HG02973 (cell line): ENCODE measurements at regions not wholly inside any gene's neighbourhood (a gene's known extent, or its start where the extent isn't known, plus 50 kb on each side); places are given as distances from the start of the nearest gene placed in this dataset.
"Not testable (repeated sequence)": the region's sequence is repeated elsewhere in the genome, so short reads cannot be mapped to it uniquely, and the experiment has no call there.

Experiments
- ATAC-seq: cut with Tn5 transposase; IDR thresholded peaks from one replicate; pipeline ENCODE4 v1.9.1; 2021; ENCODE audit warnings: moderate library complexity; ENCODE audit not compliant: unreplicated experiment

GRCh38 chr18:54433368-54433767 is 75.7 kb downstream of the C18orf54 start:
- ATAC-seq: no peak

- no peak for ATAC-seq
These were observed 76.2 kb downstream of the C18orf54 start for GRCh38 chr18:54433857-54434256.

DNA sequence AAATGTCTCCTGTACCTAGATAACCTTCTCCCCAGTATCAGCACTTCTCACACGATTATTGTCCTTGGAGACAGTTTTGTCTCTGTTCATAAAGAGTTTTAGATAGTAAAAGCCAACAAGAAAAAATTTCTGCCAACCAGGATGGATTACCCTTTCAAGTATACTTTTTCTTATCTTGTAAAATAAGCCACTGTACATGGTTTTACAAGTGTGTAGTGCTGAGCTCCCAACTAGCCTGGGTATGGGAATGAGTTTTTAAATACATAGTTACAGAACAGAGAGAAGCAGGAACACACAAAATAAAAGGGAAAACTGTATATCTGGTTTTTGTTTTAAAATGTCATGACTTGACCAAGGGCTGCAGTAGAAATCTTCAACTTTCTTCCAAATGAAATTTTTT is 76.7 kb downstream of the C18orf54 start:
- no peak for ATAC-seq

DNA sequence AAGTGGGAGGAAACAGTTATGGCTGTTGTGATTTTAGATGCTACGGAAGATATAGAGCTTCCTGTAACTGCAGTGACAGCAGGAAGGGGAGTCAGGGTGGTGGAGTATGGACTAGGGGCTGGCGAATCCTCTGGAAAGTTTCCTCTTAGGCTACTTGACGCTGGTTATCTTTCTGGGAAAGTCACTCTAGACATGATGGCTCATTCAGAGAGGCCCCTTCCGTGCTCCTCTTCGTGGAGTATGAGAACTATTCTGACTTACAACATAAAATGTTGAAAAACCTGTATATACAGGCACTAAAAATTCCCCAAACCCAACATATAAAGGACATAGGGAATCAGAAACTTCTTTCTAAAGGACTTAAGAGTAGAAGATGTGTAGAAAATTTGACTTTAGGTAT is 78.8 kb downstream of the C18orf54 start:
- ATAC-seq: no peak

GRCh38 chr18:54440292-54440691 is 82.6 kb downstream of the C18orf54 start:
- no peak for ATAC-seq

DNA sequence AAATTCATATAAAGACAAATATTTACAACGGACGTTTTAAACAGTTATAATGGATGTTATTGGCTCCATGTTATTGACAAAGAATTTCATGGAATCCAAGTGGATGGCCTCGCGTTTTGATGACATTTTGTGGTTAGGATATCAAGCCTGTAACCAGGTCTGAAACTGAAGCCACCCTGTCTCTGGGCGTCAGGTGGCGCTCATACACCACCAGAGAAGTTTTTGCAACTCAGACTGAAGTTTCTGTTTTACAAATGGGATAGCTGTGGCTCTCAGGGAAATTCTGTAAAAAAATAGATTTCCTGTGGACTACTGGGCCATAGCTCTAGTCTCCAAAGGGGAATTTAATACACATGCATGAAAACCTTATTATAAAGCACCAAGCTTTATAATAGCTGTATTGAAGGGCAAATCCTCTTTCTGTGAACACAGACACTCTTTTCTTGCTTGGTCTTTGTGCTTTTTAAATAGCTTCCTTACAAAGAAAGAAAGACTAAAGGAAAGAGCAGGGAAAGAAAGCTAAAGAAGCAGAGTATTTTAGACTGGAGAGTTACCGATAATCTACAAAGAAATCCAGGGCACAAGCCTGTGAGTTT is 86.7 kb downstream of the C18orf54 start:
- ATAC-seq: peak; percentile 88

GRCh38 chr18:54453996-54454395 is 96.3 kb downstream of the C18orf54 start:
- ATAC-seq: no peak

- no peak for ATAC-seq
These were observed 107.8 kb downstream of the C18orf54 start for GRCh38 chr18:54465502-54465901.

GRCh38 chr18:54466248-54467005 is 108.7 kb downstream of the C18orf54 start:
- no peak for ATAC-seq

DNA sequence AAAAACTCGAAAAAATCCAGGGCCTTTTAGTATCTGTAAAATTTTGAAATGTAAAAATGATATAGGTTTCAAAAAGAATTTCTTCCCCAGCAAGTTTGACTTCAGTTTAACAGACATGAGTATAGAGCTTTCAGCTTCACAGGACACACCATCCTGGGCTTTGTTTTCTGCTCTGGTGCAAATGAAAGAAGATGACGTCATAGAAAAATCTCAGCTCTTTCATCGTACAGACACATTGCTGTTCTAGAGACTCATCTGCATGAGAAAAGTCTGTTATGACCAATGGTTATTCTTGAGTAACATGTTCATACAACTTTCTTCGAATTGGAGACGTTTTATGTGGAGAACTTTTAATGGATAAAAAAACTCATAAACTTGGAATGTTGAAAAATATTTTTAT is 111.7 kb upstream of the DYNAP start:
- no peak for ATAC-seq

DNA sequence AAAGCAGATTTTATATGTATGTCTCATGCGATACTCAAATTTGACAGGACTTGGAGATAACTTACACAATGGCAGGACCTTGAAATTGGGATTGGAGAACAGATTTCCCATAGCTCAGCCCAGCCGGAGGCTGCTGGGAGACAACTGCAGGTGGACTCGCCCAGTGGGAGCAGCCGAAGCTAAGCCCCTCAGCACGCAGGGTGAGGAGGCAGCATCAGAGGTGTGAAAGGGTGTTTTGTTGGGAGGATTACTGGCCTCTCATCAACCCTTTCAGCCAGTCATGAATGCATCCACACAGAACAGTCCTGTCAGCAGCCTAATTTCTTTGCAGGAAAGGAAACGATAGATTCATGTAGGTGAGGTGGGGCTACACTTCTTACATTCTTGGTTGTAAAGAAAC is 110.4 kb upstream of the DYNAP start:
- no peak for ATAC-seq

GRCh38 chr18:54502451-54502850 is 88.6 kb upstream of the DYNAP start:
- not testable (repeated sequence) for ATAC-seq

- no peak for ATAC-seq
These were observed 87.7 kb upstream of the DYNAP start for GRCh38 chr18:54503131-54503894.

DNA sequence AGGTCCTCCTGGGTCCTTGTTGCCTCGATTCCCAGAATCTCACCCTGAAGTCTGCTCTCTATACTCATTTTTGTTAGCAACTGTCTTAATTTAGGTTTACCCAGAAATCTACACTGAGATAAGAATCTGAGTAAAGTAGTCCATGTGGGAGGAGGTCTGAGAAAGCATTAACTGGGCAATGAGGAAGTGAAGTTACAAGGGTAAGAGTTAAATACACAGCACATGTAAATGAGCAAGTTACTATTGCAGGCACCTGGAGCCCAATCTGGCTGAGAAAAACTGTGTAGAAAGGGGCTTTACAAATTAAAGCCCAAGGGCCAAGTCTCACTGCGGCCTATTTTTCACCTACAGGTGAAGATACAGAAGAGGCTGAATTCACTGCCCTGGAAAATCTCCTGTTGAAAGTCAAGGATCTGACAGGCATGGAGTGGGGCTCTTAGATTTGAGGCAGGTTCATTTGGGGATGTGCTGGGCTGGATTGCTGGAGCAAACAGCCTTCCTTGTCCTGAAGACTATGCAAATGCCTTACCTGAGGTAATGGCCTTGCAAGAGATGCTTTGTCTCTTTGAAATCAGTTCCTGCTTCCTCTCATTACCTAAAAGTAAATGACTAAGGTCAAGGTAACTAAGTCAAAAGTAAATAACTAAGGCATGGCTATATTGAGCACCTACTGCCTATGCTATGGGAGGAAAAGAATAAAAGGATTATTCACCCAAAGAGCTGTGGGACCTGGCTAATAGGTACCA is 84.4 kb upstream of the DYNAP start:
- ATAC-seq: peak; percentile 61

DNA sequence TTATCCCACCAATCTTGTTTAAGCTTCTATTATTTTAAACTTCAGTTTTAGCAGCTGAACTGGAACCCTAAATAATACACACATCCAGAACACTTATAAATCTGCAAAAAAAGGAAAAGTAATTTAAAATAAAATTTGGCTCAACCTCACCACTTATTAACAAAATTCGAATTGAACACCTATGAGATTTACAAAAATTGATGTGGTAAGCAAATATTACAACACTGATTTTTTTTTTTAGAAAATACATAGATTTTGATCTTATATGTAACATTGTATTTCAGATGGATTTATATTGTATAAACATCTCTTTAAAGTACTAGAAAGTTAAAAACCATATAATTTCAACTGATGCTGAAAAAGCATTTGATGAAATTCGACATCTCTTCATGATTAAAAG is 81.3 kb upstream of the DYNAP start:
- ATAC-seq: no peak

- ATAC-seq: no peak
These were observed 75.9 kb upstream of the DYNAP start for GRCh38 chr18:54515149-54515548.

DNA sequence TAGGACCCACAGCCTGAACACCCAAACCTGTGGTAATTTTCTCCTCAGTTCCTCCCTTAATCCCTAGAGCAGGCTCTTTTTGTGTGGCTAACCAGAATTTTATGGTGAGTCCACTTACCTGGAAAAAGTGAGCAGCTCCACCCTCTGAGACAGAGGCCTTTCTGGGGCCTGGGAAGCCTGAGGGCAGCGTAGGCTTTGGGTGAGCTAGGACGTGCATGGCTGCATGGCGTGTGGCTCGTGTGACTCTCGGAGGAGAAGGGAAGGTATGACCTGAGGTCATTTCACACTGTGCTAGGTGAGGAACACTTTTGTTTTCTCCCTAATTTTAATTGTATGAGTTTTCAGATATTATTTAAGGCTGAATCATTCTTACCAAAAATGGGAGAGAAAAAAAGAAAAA is 73.5 kb upstream of the DYNAP start:
- ATAC-seq: no peak

DNA sequence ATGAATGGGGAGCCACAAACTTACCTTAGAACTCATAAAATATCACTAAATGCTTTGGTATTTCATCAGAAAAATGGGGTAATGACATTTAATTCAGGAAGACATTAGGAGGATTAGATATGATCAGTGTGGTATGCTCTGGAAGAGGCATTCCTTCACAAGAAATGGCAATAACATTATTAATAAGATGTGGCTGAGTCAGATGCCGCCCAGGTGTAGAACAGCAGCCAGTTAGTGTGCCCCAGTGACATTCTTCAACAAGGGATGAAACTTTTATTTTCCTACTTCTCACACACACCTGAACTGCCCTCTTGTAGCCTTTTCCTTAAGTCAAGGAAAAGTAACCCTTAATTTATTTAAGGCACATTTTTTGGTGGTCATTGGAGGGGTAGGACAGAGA is 69.2 kb upstream of the DYNAP start:
- ATAC-seq: no peak

DNA sequence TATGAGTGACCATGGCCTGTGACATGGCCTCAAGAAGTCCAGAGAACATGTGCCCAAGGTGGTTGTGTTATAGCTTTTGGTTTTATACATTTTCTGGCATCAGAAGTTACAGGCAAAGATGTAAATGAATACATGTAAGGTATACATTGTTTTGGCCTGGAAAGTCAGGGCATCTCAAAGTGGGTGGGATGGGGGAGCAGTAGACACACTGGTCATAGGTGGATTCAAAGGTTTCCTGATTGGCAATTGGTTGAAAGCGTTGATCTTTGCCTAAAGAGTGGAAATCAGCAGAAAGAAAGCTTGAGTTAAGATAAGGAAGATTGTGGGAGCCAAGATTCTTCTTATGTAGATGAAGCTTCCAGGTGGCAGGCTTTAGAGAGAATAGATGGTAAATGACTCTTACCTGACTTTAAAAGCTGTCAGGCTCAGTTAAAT is 62.1 kb upstream of the DYNAP start:
- ATAC-seq: no peak

GRCh38 chr18:54529444-54529843 is 61.6 kb upstream of the DYNAP start:
- ATAC-seq: no peak

- no peak for ATAC-seq
These were observed 60.8 kb upstream of the DYNAP start for GRCh38 chr18:54530285-54530684.
